Epidermal melanocyte (primary cell): ENCODE measurements at regions not wholly inside any gene's neighbourhood (a gene's known extent, or its start where the extent isn't known, plus 50 kb on each side); places are given as distances from the start of the nearest gene placed in this dataset.

Experiments used
- DNase-seq: peaks from one replicate; pipeline ENCODE4 v3.0.0; 2011; ENCODE audit warnings: low spot score; ENCODE audit not compliant: insufficient read length

GRCh38 chr6:22399693-22400092 is 102.9 kb upstream of the PRL start:
- no peak for DNase-seq

DNA sequence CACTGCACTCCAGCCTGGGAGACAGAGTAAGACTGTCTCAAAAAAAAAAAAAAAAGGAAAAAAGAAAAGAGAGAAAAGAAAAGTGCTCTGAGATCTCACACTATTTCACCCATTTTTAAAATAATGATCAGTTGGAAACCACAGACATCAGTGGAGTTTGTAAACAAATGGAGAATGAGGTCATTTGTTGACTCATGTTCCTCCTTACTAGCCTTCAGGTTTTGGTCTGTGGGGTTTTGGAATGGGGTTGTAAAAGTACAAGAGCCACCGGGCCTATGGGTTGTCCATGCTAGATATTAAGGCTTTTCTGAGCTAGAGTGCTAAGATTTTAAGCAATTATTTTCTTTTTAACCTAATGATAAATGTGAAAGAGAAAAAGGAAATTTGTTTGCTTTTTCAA is 104.4 kb upstream of the PRL start:
- DNase-seq, result no peak

DNA sequence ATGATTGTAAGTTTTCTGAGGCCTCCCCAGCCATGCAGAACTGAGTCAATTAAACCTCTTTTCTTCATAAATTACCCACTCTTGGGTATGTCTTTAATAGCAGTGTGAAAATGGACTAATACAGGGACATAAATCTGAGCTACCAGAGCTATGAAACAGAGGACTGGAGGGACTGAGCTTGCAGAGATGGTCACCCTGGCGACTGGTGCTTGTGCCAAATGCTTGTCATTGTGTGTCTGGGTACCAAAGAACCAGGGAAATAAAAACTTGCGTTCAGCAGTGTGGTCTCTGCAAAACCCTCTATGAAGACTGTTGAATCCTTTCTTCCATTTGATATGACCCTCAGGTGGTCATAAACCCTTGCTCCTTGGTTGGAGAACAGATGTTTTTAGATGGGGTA is 105.1 kb upstream of the PRL start:
- DNase-seq, result no peak

DNA sequence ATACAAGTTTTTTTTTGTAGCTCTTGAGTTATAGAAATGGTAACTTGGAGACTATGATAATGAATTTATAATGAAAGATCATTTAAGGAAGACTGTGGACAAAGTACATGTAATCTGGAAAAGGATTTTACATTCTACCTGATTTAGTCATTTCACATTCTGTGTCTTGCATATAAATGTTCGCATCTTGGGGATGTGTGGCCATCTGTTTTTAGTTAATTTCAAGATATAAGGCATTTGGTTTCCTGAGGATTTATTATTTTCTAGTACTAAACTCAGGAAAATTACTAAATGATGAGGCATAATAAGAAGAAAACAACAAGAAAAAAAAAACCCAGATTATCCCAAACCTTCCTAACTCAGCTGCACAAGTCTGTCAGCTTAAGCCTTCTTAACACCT is 112.7 kb upstream of the PRL start:
- DNase-seq, result no peak

DNA sequence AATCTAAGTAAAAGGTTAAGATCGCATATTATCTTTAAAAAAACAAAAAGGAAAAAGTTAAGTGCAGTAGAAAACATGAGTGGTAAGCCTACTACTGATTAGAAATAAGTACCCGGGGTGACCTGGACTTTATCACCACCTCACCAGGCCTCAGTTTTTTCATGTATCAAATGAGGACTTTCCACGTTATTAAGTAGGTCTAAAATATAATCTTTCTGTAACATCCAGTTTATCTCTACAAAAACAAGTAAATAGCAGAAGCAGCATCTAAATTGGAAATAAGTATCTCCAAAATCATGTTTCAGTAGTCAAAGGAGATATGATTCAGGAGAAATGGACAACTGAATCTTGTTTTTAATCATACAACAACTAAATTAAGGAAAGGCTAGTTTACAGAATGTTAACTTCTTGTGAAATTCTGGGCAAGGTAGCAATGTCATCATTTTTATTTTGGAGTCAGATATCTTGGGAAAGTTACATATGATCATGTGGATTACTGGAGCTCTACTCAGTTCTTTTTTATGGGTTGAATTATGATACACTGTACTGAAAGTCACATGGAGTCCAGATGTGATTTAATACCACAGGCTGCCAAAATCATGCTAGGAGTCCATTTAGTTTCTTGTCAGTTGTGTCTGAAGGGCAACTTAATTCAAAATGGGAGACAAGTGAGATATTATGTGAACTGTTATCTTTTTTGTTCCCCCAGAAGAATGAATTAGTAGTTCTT is 114.7 kb upstream of the PRL start:
- DNase-seq, result peak; percentile 31

- no peak for DNase-seq
Measured at GRCh38 chr6:22412994-22413393, 116.2 kb upstream of the PRL start.

- DNase-seq, result no peak
Measured at GRCh38 chr6:22413681-22414311, 117.0 kb upstream of the PRL start.

- no peak for DNase-seq
Measured at GRCh38 chr6:22418714-22419113, 121.9 kb upstream of the PRL start.

DNA sequence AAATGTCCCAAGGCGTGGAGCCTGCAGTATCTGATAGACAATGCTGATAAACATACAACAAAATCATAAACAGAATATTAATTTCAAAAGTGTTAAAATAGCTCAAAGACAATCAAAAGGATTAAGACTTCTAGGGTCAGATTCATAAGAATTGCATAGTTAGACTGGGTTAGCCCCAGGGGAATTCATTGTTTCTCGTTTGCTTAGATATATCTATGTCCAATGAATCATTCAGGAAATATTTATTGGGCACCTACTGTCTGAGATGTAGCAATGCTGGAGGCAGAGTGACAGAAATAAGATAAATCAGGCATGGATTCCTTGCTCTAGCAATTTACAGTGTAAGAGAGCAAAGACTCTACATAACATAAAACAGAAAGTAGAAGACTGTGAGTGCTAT is 124.4 kb upstream of the PRL start:
- no peak for DNase-seq

DNA sequence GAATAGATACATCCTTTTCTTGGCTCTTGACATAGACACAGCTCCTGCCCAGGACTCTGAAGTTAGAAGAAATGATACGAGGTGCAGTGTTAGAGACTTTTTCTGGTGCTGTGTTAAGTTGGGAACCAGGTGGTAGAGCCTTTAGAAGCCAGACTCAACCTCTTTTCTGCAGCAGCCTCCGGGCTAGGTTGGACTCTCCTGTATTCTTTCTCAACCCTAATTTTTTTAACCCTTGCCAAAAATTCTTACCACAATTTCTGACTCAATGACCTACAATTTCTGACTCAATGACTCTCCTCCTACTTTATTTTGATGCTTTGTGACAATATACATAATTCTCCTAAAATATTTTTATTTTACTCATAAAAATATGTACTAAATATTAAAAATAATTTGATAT is 127.4 kb upstream of the PRL start:
- no peak for DNase-seq

DNA sequence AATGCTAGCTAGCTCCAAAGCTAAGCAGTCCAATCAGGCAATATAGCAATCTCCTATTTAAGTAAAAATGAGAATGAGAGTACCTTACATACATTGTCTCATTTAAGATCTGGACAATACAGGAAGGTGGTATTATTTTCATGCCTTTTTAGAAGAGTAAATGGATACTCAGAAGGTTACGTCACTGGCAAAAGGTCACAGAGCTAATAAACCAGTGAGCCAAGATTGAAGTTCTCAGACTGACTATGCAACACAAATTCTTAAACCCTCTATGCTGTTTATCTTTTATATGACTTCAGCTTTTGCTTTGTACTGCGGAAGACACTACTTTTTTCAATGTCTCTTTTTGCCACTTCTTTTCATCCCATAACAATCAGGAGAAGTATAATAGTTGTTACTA is 135.2 kb upstream of the PRL start:
- no peak for DNase-seq

GRCh38 chr6:22433745-22434144 is 135.6 kb upstream of the HDGFL1 start:
- DNase-seq, result no peak

- DNase-seq, result no peak
Measured at GRCh38 chr6:22435151-22435550, 134.2 kb upstream of the HDGFL1 start.

DNA sequence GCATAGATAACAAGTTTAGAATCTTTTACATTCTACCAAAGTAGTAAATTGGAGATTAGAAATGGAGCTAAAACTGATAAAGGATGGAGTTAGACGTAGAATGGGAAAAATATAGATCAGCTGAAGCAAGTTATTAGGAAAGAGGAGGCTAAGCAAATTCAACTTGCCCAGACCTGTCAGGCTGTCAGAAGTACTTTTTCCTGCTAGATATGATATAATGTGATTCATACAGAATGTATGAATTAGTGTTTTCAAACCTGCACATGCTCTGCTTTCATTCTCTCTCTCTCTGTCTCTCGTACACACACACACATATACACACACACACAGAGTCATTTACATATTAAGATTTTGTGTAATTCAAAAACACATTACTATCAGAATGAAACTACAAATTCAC is 133.2 kb upstream of the HDGFL1 start:
- no peak for DNase-seq

DNA sequence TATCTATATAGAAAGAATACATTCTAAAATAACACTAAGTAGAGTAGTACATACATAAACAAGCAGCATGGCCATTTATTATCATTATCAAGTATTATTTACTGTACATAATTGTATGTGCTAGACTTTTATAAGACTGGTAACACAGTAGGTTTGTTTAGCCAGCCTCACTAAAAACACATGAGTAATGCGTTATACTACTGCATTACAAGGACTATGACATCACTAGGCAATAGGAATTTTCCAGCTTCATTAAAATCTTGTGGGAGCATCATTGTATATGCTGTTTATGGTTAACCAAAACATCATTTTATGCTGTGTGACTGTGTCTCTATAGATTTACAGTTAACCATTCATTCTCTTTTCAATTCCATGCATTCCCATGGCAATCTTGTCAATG is 131.7 kb upstream of the HDGFL1 start:
- no peak for DNase-seq

DNA sequence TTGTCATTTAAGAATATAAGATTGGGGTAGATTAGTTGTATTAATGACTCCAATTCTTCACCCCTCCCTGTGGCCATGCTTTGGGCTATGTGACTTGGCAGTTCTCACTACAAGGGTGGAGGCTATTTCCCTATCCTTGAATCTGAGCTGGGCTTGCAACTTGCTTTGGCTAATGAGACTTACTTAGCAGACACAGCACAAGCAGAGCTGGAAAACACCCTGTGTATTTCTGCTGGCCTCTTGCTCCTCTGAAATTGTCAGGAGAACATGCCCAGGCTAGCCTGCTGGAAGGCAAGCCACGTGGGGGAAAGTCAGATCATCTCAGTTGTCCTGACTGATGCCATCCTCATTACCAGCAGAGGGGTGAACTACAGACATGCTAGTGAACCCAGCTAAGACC is 126.5 kb upstream of the HDGFL1 start:
- no peak for DNase-seq

DNA sequence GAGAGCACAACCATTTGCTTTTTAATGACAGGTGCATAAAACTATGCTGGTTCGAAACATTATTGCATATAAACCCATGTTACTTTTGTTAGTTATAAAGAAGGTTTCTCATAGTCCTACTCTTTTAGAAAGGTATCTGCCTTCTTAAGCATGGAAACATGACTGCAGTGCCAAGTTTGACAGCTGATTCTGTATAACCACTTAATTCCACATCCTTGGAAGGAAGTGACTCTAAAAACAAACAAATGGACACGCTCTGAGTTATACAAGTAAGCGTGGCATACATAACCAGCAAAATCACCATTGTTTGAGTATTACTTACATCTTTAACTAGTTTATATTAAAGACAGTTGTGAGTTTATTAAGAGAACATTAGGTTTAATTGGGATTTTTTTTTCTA is 125.0 kb upstream of the HDGFL1 start:
- DNase-seq, result no peak

DNA sequence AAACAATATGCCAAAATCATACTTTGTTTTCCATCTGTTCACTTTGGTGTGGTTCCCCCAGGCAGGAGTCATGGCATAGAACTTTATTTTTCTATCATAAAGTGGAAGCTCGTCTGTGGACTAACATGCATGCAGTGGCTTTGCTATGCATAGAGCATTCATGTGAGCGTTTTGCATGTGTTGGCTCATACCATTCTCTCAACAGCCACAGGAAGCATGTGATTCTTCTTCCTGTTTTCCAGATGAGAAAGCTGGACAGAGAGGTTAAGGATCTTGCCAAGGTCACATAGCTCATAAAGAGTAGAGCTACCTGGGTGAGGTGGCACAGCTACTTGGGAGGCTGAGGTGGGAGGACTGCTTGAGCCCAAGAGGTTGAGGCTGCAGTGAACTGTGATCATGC is 123.4 kb upstream of the HDGFL1 start:
- no peak for DNase-seq

- no peak for DNase-seq
Measured at GRCh38 chr6:22447249-22448196, 121.8 kb upstream of the HDGFL1 start.

DNA sequence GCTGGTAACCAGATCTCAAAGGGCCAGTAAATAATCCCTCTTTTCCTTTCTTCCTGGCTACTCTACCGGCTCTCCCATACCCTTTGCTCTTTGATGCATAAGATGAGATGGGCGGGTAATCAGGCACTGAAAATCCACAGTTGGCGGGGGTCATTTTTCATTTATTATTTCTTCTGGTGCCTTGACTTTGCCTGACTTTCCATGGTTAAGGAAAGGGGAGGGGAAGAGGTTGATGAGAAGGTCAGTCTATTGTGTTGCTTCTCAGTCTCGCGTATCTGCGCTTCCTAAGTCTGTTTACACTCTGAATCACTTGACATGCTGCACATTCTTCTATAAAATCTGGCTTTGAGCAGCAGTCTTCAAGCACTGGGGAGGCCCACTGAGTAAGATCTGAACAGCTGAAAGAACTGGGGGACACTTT is 121.1 kb upstream of the HDGFL1 start:
- DNase-seq, result no peak

- DNase-seq, result no peak
Measured at GRCh38 chr6:22451962-22452361, 117.4 kb upstream of the HDGFL1 start.

DNA sequence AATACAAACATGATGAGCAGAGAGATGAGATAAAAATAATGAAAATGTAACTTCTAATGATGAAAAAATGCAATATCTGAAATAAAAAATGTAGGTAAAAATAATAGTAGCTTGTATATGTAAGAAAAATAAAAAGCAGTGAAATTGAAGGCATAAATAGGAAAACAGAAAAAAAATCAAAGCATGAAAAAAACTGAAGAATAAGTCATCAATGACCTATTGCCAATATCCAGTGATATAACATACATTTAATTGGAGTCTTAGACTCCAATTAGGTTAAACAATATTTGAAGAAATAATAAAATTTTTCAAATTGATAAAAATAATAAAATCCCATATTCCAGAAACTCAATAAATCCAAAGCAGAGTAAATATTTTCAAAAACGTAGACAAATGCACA is 114.0 kb upstream of the HDGFL1 start:
- DNase-seq, result no peak
